Right lobe of liver (tissue), 4 donors: ENCODE measurements at regions not wholly inside any gene's neighbourhood (a gene's known extent, or its start where the extent isn't known, plus 50 kb on each side); places are given as distances from the start of the nearest gene placed in this dataset.

ENCODE experiments used
- CTCF ChIP-seq, 4 donors: fragments of 200-600 bp in 3 of 4; fragments of 450-650 bp in 1 of 4; IDR thresholded peaks; one replicate each; pipeline versions ENCODE4 v1.5.1 to v1.8.0; 2016 to 2022; ENCODE audit warnings: antibody characterized with exemption in 4 of 4, mild to moderate bottlenecking in 2 of 4
- POLR2A ChIP-seq: fragments of 450-650 bp; IDR thresholded peaks from one replicate; pipeline ENCODE4 v1.6.1; 2017; ENCODE audit warnings: antibody characterized with exemption, mild to moderate bottlenecking
- donor health status: DM: no; HTN: no; CAD: no.
- donor health status: DM: no; HTN: no; CAD: no.
- donor health status: DM: no; HTN: yes; CAD: no.

GRCh38 chr5:60330236-60330635 is 369.7 kb downstream of the DEPDC1B start:
- TF ChIP-seq CTCF (IDR thresholded peaks at IDR 0.05) (no peak), POLR2A (no peak)
